Limb (tissue), 2 donors: ENCODE measurements at regions not wholly inside any gene's neighbourhood (a gene's known extent, or its start where the extent isn't known, plus 50 kb on each side); places are given as distances from the start of the nearest gene placed in this dataset.
"Not testable (repeated sequence)": the region's sequence is repeated elsewhere in the genome, so short reads cannot be mapped to it uniquely, and the experiment has no call there.

Experiments
- DNase-seq, 2 donors: peaks; one replicate each; pipeline ENCODE4 v3.0.0-alpha.2; 2016; ENCODE audit errors: extremely low spot score in 2 of 2

GRCh38 chr2:101610750-101611315 is 86.7 kb upstream of the MAP4K4 start:
- no peak for DNase-seq

DNA sequence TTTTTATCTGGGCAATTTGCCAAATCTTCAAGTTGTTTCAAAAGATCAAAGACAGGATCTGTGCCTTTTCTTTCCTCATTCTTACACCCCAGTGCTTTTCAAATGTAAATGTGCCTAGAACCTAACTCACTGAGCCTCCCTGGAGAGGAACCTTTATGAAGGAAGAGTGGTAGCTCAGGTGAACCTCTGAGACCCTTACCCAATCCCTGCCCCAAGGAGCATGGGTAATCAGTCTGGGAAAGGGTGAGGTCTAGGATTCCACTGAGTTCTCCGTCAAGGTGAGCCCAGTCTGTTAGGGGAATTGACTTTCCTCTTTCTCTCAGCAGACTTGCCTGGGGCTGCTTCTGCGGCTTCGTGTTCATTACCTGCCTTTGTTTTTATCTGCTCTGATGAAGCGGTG is 88.1 kb upstream of the MAP4K4 start:
- no peak for DNase-seq

- DNase-seq, result no peak
These were observed 88.8 kb upstream of the MAP4K4 start for GRCh38 chr2:101608408-101609310.

GRCh38 chr2:101597347-101597944 is 100.1 kb upstream of the MAP4K4 start:
- DNase-seq, result peak in 1 of 2 donors; percentile 41

- no peak for DNase-seq
These were observed 101.2 kb upstream of the MAP4K4 start for GRCh38 chr2:101596333-101596732.

- no peak for DNase-seq
These were observed 110.3 kb upstream of the MAP4K4 start for GRCh38 chr2:101587251-101587650.

DNA sequence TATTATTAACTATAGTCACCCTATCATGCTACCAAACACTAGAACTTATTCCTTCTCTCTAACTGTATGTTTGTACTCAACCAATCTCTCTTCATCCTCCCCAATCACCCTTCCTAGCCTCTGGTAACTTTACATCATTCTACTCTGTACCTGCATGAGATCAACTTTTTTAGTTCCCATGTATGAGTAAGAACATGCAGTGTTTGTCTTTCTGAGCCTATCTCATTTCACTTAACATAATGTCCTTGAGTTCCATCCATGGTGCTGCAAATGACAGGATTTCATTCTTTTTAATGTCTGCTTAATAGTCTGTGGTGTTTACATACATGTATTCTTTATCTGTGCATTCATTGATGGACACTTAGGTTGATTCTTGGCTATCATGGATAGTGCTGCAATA is 108.9 kb upstream of the RFX8 start:
- DNase-seq, result no peak

DNA sequence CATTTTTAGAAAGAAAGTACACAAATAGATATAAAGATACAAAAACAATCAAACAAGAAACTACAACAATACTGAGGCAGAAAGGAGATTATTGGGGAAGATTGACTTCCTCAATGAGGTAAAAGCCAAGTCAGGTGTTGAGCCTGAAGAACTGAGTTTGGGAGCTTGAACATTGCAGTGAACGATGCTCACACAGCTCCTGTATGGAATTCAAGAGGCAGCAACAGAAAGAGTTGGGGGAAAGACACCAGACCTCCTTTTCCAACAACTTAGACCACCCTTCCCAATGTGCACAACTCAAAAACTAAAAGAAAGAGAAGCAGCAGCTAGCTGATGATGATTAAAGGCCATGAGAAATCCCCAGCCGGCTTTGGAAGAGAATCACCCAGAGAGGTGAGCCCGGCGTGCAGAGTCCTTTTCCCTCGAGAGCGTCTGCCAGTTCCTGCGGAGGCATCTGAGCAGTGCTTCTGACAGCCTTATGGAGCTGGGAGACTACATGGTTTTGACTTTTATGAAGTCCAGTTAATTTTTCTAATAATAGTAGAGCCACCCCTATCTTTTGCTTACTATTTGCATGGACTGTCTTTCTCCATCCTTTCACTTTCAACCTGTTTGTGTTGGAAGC is 106.9 kb upstream of the RFX8 start:
- no peak for DNase-seq

- DNase-seq, result no peak
These were observed 105.6 kb upstream of the RFX8 start for GRCh38 chr2:101580528-101580927.

DNA sequence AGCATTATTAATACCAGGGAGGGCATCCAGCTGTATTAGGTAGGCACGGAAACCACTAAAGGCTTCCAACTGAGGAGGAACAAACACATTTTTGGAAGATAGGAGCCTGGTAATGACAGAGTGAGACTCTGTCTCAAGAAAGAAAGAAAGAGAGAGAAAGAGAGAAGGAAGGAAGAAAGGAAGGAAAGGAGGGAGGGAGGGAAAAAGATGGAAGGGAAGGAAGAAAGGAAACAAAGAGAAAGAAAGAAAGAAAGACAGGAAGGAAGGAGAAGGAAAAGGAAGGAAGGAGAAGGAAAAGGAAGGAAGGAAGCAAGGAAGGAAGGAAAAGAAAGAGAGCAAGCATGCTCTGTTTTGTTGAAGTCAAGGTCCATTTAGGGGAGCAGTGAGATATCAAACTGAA is 103.8 kb upstream of the RFX8 start:
- no peak for DNase-seq

DNA sequence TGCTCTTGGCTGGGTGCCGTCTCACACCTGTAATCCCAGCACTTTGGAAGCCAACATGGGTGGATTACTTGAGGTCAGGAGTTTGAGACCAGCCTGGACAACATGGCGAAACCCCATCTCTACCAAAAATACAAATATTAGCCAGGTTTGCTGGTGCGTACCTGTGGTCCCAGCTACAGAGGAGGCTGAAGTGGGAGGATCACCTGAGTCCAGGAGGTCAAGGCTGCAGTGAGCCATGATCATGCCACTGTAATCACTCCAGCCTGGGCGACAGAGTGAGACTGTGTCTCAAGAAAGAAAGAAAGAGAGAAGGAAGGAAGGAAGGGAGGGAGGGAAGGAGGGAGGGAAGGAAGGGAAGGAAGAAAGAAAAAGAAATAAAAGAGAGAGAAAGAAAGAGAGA is 103.2 kb upstream of the RFX8 start:
- not testable (repeated sequence) for DNase-seq

- DNase-seq, result no peak
These were observed 102.3 kb upstream of the RFX8 start for GRCh38 chr2:101577173-101577572.

DNA sequence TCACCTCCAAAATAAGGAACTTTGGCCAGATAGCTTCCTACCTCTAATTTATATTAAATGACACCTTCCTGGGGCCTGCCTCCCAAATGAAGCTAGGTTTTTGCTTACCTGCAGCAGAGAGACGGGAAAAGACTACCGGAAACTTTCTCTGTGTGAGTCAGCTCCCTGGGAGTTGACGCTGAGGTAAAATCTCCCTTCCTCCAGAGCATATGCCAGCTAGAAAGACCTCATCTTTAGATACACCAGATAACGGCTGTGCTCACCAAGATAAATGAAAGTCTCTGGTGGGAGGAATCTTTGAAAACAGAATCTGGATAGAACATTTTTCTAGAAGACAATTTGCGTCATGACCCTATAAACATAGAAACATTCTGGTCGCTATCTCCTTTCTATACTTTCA is 99.7 kb upstream of the RFX8 start:
- DNase-seq, result no peak

DNA sequence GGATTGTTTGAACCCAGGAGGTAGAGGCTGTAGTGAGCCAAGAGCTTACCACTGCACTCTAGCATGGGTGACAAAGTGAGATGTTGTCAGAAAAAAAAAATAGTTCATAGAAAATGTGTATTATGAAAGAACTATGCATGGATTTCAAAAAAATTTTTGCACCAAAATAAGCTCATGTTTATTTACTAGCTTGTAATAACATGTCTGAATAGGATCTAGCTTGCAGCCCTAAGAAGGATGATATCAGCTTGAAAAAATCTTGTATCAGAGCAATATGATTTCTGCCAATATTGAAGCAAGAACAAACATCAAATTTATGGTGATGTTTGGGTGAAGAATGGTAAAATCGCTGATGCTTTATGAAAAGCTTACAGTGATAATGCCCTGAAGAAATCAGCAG is 97.0 kb upstream of the RFX8 start:
- no peak for DNase-seq

DNA sequence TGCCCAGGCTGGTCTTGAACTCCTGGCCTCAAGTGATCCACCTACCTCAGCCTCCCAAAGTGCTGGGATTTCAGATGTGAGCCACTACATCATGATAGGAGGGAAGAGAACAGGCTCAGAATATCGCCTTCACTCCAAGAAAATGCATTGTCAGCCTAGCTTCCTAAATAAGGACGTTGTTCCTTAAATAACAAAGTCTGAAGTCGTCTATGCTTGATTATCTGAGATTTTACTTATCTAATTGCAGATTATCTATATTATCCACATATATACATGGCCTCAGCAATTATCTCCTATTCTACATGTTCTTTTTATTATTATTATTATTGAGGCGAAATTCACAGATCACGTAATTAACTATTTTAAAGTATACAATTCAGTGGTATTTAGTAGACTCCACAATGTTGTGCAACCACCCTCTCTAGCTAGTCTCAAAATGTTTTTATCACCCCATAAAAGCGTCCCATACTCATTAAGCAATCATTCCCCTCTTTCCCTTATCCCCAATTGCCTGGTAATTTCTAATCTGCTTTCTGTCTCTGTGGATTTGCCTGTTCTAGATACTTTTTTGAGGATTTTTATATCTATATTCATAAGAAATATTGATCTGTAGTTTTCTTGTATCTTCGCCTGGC is 95.1 kb upstream of the RFX8 start:
- DNase-seq, result no peak

- no peak for DNase-seq
These were observed 94.1 kb upstream of the RFX8 start for GRCh38 chr2:101568969-101569368.

- no peak for DNase-seq
These were observed 91.8 kb upstream of the RFX8 start for GRCh38 chr2:101566632-101567228.

GRCh38 chr2:101563849-101564248 is 88.9 kb upstream of the RFX8 start:
- no peak for DNase-seq

GRCh38 chr2:101560780-101561315 is 85.9 kb upstream of the RFX8 start:
- DNase-seq, result no peak

DNA sequence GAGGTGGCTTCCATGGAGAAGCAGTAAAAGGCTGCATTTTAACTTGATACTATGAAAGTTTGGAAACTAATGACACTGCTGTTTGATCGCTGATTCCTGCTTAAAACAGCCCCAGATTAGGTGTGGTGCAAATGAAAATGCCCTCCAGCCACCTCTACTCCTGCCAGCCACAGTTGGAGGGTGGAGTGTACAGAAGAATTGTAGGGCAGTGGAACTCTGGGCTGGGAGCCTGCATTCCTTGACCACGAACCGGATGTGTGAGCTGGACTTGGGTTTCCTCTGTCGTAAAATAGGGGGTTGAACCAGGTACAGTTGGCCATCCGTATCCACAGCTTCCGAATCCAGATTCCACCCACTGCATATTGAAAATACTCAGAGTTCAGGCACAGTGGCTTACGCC is 84.6 kb upstream of the RFX8 start:
- DNase-seq, result no peak
